ENCODE measurements at regions not wholly inside any gene's neighbourhood (a gene's known extent, or its start where the extent isn't known, plus 50 kb on each side); places are given as distances from the start of the nearest gene placed in this dataset.
"Not testable (repeated sequence)": the region's sequence is repeated elsewhere in the genome, so short reads cannot be mapped to it uniquely, and the experiment has no call there.

DNA sequence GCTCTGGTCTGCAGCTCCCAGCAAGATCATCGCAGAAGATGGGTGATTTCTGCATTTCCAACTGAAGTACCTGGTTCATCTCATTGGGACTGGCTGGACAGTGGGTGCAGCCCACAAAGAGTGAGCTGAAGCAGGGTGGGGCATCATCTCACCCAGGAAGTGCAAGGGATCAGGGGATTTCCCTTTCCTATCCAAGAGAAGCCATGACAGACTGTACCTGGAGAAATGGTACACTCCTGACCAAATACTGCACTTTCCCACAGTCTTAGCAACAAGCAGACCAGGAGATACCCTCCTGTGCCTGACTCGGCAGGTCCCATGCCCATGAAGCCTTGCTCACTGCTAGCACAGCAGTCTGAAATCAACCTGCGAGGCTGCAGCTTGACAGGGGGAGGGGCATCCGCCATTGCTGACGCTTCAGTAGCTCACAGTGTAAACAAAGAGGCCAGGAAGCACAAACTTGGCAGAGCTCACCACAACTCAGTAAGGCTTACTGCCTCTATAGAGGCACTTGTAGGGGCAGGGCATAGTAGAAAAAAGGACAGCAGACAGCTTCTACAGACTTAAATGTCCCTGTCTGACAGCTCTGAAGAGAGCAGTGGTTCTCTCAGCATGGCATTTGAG, 60.5 kb downstream of the AREG start:
- H3K36me3 Mint-ChIP-seq (ENCODE audit: low read depth); H3K9me3 Mint-ChIP-seq; ATAC-seq (replicated peaks); H3K27ac Mint-ChIP-seq; H3K4me1 Mint-ChIP-seq; H3K4me3 Mint-ChIP-seq: not testable (repeated sequence)
- peaks cover 12% of the 10 kb centered on the region for H3K27me3 Mint-ChIP-seq

GRCh38 chr4:74509363-74509762, 64.4 kb downstream of the AREG start:
- not testable (repeated sequence) for H3K4me1 Mint-ChIP-seq; H3K4me3 Mint-ChIP-seq; ATAC-seq (replicated peaks); H3K27ac Mint-ChIP-seq; H3K36me3 Mint-ChIP-seq (ENCODE audit: low read depth); H3K9me3 Mint-ChIP-seq; H3K27me3 Mint-ChIP-seq

GRCh38 chr4:74516303-74516702, 71.4 kb downstream of the AREG start:
- H3K27ac Mint-ChIP-seq, result no peak overlapping the region
- no peaks in the 10 kb centered on the region for H3K4me1 Mint-ChIP-seq
- H3K4me3 Mint-ChIP-seq, result no peak overlapping the region
- ATAC-seq (replicated peaks), result no peak
- no peaks in the 10 kb centered on the region for H3K9me3 Mint-ChIP-seq
- H3K27me3 Mint-ChIP-seq, result no peaks in the 10 kb centered on the region
- no peaks in the 10 kb centered on the region for H3K36me3 Mint-ChIP-seq (ENCODE audit: low read depth)

GRCh38 chr4:74517996-74518395, 73.1 kb downstream of the AREG start:
- H3K4me1 Mint-ChIP-seq, result no peaks in the 10 kb centered on the region
- H3K27me3 Mint-ChIP-seq, result no peaks in the 10 kb centered on the region
- ATAC-seq (replicated peaks), result no peak
- no peaks in the 10 kb centered on the region for H3K36me3 Mint-ChIP-seq (ENCODE audit: low read depth)
- no peak overlapping the region for H3K27ac Mint-ChIP-seq
- H3K9me3 Mint-ChIP-seq, result no peaks in the 10 kb centered on the region
- no peak overlapping the region for H3K4me3 Mint-ChIP-seq

GRCh38 chr4:74522251-74522991, 77.5 kb downstream of the AREG start:
- Mint-ChIP-seq H3K4me1 (no peaks in the 10 kb centered on the region), H3K4me3 (no peak overlapping the region), H3K27ac (no peak overlapping the region), H3K27me3 (no peaks in the 10 kb centered on the region), H3K9me3 (no peaks in the 10 kb centered on the region), H3K36me3 (ENCODE audit: low read depth) (no peaks in the 10 kb centered on the region)
- ATAC-seq (replicated peaks), result peak; percentile 16

DNA sequence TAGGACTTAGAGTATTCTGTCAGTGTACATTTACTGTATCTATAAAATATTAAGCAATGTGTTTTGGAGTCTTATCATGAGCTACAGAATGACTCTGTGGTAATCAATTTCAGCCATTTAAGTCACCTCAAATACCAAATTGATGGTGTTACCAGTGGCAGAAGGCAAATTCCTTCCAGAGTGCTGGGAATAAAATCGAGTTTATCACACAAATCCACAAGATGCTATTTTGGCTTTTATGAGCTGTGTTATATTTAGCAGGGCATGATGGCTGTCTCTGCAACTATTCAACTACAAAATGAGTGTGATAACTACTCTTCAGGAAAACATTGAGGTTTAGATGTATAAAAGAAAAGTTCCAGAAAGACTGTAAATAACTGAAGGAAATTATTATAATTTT, 78.2 kb downstream of the AREG start:
- Mint-ChIP-seq H3K4me3 (no peak overlapping the region), H3K9me3 (no peaks in the 10 kb centered on the region), H3K27me3 (no peaks in the 10 kb centered on the region), H3K36me3 (ENCODE audit: low read depth) (no peaks in the 10 kb centered on the region), H3K27ac (no peak overlapping the region), H3K4me1 (no peaks in the 10 kb centered on the region)
- ATAC-seq (replicated peaks), result no peak

DNA sequence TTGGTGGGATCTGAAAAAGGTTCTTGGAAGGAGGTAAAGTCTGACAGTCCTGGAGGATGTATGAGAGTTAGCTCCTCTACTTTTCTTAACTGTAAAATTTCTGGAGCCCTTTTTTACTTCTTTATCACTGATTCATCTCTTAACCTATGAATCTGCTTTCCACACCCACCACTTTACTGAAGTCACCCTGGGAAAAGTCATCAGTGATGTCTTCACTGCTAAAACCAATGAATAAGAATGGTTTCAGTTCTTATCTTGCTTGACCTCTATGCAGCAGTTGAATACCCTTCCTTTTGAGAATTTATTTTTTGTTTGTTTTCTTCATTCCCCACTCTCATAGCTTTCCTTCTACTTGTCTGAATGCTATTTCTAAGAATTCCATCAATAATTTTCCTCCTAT, 80.0 kb downstream of the AREG start:
- Mint-ChIP-seq H3K4me3 (no peak overlapping the region), H3K36me3 (ENCODE audit: low read depth) (no peaks in the 10 kb centered on the region), H3K27me3 (no peaks in the 10 kb centered on the region), H3K27ac (no peak overlapping the region), H3K9me3 (no peaks in the 10 kb centered on the region), H3K4me1 (no peaks in the 10 kb centered on the region)
- ATAC-seq (replicated peaks), result peak; percentile 80

DNA sequence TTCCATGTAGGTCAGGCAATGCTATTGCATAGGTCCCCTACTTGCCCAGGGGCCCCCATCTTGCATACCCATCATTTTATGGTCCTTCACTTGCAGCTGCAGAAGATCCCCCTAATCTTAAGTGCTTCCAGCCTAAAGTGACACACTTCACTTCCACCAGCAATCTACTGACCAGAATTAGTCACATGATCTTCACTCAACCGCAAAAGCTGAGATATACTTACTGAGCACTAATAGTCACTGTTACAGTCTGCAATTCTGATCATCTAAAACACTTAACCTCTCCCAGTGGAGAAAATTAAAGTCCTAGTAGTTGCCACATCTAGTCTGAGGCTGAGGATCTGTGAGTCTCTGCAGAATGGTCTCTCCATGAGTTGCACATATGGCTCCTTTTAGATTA, 82.1 kb downstream of the AREG start:
- H3K27ac Mint-ChIP-seq, result no peak overlapping the region
- H3K36me3 Mint-ChIP-seq (ENCODE audit: low read depth), result no peaks in the 10 kb centered on the region
- no peaks in the 10 kb centered on the region for H3K27me3 Mint-ChIP-seq
- no peak overlapping the region for H3K4me3 Mint-ChIP-seq
- H3K9me3 Mint-ChIP-seq, result no peaks in the 10 kb centered on the region
- H3K4me1 Mint-ChIP-seq, result no peaks in the 10 kb centered on the region
- ATAC-seq (replicated peaks), result no peak

DNA sequence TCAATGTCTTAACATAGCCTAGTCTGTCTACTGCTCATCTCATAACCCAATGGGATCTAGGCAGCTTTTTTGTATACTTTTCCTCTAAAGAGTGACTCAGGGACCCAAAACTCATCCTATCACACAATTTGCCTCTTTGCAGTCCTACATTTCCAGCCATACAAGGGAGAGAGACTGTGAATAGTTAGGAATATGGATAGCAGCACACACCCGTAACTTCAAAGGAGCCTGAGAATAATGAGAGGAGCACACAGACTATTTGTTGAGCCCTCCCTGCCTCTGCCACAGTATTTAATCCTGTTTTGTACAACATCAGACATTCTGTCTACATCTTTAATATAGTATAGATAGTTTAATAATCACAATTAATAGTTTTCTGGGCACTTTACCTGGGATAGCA, 83.2 kb downstream of the AREG start:
- Mint-ChIP-seq H3K4me3 (no peak overlapping the region), H3K9me3 (no peaks in the 10 kb centered on the region)

GRCh38 chr4:74529284-74530041, 84.5 kb downstream of the AREG start:
- ATAC-seq (replicated peaks), result no peak
- no peak overlapping the region for H3K4me3 Mint-ChIP-seq
- peaks cover 4% of the 10 kb centered on the region for H3K27me3 Mint-ChIP-seq
- H3K27ac Mint-ChIP-seq, result no peak overlapping the region
- no peaks in the 10 kb centered on the region for H3K9me3 Mint-ChIP-seq
- H3K4me1 Mint-ChIP-seq, result no peaks in the 10 kb centered on the region
- H3K36me3 Mint-ChIP-seq (ENCODE audit: low read depth), result no peaks in the 10 kb centered on the region

More for the DNA sequence above, 83.2 kb downstream of the AREG start:
- no peak for ATAC-seq (replicated peaks)
- H3K4me1 Mint-ChIP-seq, result no peaks in the 10 kb centered on the region
- peaks cover 4% of the 10 kb centered on the region for H3K27me3 Mint-ChIP-seq
- no peak overlapping the region for H3K27ac Mint-ChIP-seq
- H3K36me3 Mint-ChIP-seq (ENCODE audit: low read depth), result no peaks in the 10 kb centered on the region

DNA sequence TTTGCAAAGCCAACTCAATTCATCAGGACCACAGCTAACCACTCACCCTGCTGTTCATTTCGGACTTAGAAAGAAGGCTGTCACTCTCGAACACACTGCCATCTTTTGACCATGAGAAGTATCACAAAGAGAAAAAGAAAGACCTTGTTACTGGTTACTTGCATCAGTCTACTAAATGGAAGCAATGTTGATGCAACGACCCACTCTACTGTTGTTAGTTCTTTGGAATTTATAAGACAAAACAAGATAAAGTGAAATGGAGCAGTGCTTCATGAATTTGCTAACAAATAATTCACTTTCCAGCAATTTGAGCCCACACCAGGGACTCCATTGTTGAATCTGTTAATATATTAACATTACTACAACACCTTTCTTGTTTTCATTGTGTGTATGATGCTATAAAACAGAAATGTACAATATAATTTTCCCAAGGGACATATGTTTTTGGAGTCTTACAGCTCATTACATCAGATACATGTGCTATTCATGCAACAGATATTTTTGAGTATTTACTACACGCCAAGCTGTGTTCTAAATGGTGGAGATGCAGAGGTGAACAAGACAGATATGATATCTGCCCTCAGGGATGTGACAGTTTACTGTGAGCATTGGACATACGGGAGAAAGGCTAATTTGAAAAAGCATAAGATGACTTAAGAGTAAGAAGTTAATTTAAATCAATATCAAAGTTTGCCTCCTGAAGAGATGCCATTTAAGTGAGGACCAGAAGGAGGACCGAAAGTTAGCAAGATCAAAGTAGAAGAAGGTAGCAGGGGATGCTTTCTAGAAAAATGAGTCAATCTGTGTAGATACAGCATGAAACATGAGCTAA, 87.2 kb downstream of the AREG start:
- Mint-ChIP-seq H3K4me3 (no peak overlapping the region), H3K4me1 (no peaks in the 10 kb centered on the region), H3K36me3 (ENCODE audit: low read depth) (no peaks in the 10 kb centered on the region), H3K27ac (no peak overlapping the region), H3K9me3 (no peaks in the 10 kb centered on the region), H3K27me3 (peaks cover 4% of the 10 kb centered on the region)
- peak; percentile 45 for ATAC-seq (replicated peaks)

GRCh38 chr4:74534121-74534520, 89.2 kb downstream of the AREG start:
- peaks cover 9% of the 10 kb centered on the region for H3K27me3 Mint-ChIP-seq
- H3K4me3 Mint-ChIP-seq, result no peak overlapping the region

GRCh38 chr4:74534936-74535335, 90.0 kb downstream of the AREG start:
- no peak overlapping the region for H3K4me3 Mint-ChIP-seq
- no peaks in the 10 kb centered on the region for H3K36me3 Mint-ChIP-seq (ENCODE audit: low read depth)
- H3K27ac Mint-ChIP-seq, result no peak overlapping the region
- no peak for ATAC-seq (replicated peaks)
- H3K4me1 Mint-ChIP-seq, result no peaks in the 10 kb centered on the region
- H3K9me3 Mint-ChIP-seq, result no peaks in the 10 kb centered on the region
- peaks cover 9% of the 10 kb centered on the region for H3K27me3 Mint-ChIP-seq

More at GRCh38 chr4:74534121-74534520, 89.2 kb downstream of the AREG start:
- Mint-ChIP-seq H3K9me3 (no peaks in the 10 kb centered on the region), H3K27ac (no peak overlapping the region), H3K36me3 (ENCODE audit: low read depth) (no peaks in the 10 kb centered on the region), H3K4me1 (no peaks in the 10 kb centered on the region)
- no peak for ATAC-seq (replicated peaks)

DNA sequence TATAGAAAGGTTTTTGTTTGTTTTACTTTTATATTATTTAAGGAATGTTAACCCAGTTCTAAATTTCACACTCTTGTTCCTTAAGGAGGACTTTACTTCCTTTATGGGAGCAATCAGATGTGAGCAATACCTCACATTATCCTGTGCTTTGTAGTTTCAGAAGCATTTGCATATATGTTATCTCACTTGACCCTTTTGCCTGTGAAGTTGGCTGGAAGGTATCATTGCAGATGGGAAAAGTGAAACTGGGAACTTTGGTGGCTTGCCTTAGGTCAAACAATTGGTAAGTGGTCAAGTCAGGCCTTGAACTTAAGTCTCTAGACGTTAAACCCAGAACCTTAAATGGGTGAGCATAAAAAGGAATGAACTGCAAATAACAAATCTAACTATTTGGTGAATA, 90.6 kb downstream of the AREG start:
- no peak for ATAC-seq (replicated peaks)
- no peaks in the 10 kb centered on the region for H3K9me3 Mint-ChIP-seq
- peaks cover 9% of the 10 kb centered on the region for H3K27me3 Mint-ChIP-seq
- no peak overlapping the region for H3K27ac Mint-ChIP-seq
- H3K4me1 Mint-ChIP-seq, result no peaks in the 10 kb centered on the region
- H3K36me3 Mint-ChIP-seq (ENCODE audit: low read depth), result no peaks in the 10 kb centered on the region
- no peak overlapping the region for H3K4me3 Mint-ChIP-seq

All from activated T-helper 17 cell treated with anti-CD3 and anti-CD28 coated beads, Interleukin-2, amount 50 U/mL, for 72 hours (primary cell).